ENCODE measurements at regions not wholly inside any gene's neighbourhood (a gene's known extent, or its start where the extent isn't known, plus 50 kb on each side); places are given as distances from the start of the nearest gene placed in this dataset.

GRCh38 chr11:45501392-45502225 lies 163.8 kb downstream of the CHST1 start:
- no peak for DNase-seq (ENCODE audit: low read depth, low spot score)
- H3K9me3 ChIP-seq (ENCODE audit: control insufficient read depth, insufficient read depth, low read length) = no peaks in the 10 kb centered on the region
- WGBS (ENCODE audit: insufficient coverage, insufficient read length) = no CpG with 5 or more reads among the region's 9 CpGs
- no peak overlapping the region for H3K4me3 ChIP-seq (ENCODE audit: low read length)
- H3K27ac ChIP-seq (ENCODE audit: low read length) = no peak overlapping the region
- H3K36me3 ChIP-seq (ENCODE audit: control insufficient read depth, insufficient read depth, low read length) = no peaks in the 10 kb centered on the region
- no peaks in the 10 kb centered on the region for H3K4me1 ChIP-seq (ENCODE audit: control insufficient read depth, insufficient read depth, low read length)
- H3K27me3 ChIP-seq (ENCODE audit: control insufficient read depth, insufficient read depth, low read length) = no peaks in the 10 kb centered on the region; the same call in 1 of the 2 replicates

GRCh38 chr11:45500451-45500850 lies 165.0 kb downstream of the CHST1 start:
- WGBS (ENCODE audit: insufficient coverage, insufficient read length) = no CpG with 5 or more reads among the region's 6 CpGs

DNA sequence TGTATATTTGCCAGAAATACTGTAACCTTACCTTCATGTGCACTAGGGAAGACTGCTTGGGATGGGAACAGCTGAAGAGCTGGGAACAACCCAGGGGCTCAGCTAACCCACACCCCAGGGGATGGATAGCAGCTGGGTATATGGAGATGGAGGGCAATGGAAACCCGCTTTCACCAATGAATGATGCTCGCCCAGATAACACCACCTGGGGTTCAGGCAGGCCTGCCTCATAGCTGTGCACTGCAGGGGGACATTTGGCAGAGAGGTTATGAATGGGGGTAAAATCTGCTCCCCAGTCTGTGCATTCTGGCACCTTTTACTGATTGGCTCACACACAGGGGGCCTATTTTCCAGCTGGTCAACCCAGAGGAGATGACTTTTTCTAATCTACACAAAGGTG lies 170.7 kb downstream of the CHST1 start:
- WGBS (ENCODE audit: insufficient coverage, insufficient read length) = no CpG with 5 or more reads among the region's 2 CpGs
- no peaks in the 10 kb centered on the region; the same call in 1 of the 2 replicates for H3K27me3 ChIP-seq (ENCODE audit: control insufficient read depth, insufficient read depth, low read length)
- H3K36me3 ChIP-seq (ENCODE audit: control insufficient read depth, insufficient read depth, low read length) = no peaks in the 10 kb centered on the region
- H3K9me3 ChIP-seq (ENCODE audit: control insufficient read depth, insufficient read depth, low read length) = no peaks in the 10 kb centered on the region
- H3K4me1 ChIP-seq (ENCODE audit: control insufficient read depth, insufficient read depth, low read length) = no peaks in the 10 kb centered on the region
- no peak for DNase-seq (ENCODE audit: low read depth, low spot score)
- no peak overlapping the region for H3K4me3 ChIP-seq (ENCODE audit: low read length)
- no peak overlapping the region for H3K27ac ChIP-seq (ENCODE audit: low read length)

More at GRCh38 chr11:45500451-45500850, 165.0 kb downstream of the CHST1 start:
- no peaks in the 10 kb centered on the region for H3K4me1 ChIP-seq (ENCODE audit: control insufficient read depth, insufficient read depth, low read length)
- no peaks in the 10 kb centered on the region for H3K9me3 ChIP-seq (ENCODE audit: control insufficient read depth, insufficient read depth, low read length)
- no peak for DNase-seq (ENCODE audit: low read depth, low spot score)
- H3K27me3 ChIP-seq (ENCODE audit: control insufficient read depth, insufficient read depth, low read length) = no peaks in the 10 kb centered on the region; the same call in 1 of the 2 replicates
- no peak overlapping the region for H3K4me3 ChIP-seq (ENCODE audit: low read length)
- no peaks in the 10 kb centered on the region for H3K36me3 ChIP-seq (ENCODE audit: control insufficient read depth, insufficient read depth, low read length)
- no peak overlapping the region for H3K27ac ChIP-seq (ENCODE audit: low read length)

GRCh38 chr11:45489281-45489905 lies 176.0 kb downstream of the CHST1 start:
- no CpG with 5 or more reads among the region's 7 CpGs for WGBS (ENCODE audit: insufficient coverage, insufficient read length)
- no peak overlapping the region for H3K4me3 ChIP-seq (ENCODE audit: low read length)
- H3K27me3 ChIP-seq (ENCODE audit: control insufficient read depth, insufficient read depth, low read length) = no peaks in the 10 kb centered on the region
- DNase-seq (ENCODE audit: low read depth, low spot score) = no peak
- H3K36me3 ChIP-seq (ENCODE audit: control insufficient read depth, insufficient read depth, low read length) = peaks cover 2% of the 10 kb centered on the region; the same call in 1 of the 2 replicates
- no peak overlapping the region for H3K27ac ChIP-seq (ENCODE audit: low read length)
- H3K4me1 ChIP-seq (ENCODE audit: control insufficient read depth, insufficient read depth, low read length) = no peaks in the 10 kb centered on the region
- H3K9me3 ChIP-seq (ENCODE audit: control insufficient read depth, insufficient read depth, low read length) = no peaks in the 10 kb centered on the region

DNA sequence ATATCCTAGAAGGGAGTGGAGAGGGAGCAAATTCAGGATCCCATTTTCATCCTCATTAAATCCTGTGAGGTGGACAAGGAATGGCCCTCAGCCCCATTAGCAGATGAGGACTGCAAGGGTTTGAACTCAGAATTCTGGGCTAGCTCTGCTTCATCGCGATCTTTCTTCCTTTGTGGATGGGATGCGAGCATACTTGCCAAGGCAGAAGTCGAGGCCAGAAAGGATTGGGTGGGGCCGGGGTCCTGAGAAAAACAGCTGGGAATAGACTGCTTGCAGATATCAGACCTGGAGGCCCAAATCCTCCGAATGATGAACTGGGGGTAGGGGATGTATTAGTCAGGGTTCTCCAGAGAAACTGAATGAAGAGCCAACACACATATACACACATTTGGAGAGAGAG lies 179.0 kb downstream of the CHST1 start:
- no CpG with 5 or more reads among the region's 6 CpGs for WGBS (ENCODE audit: insufficient coverage, insufficient read length)
- peaks cover 2% of the 10 kb centered on the region; the same call in 1 of the 2 replicates for H3K36me3 ChIP-seq (ENCODE audit: control insufficient read depth, insufficient read depth, low read length)
- no peak overlapping the region for H3K27ac ChIP-seq (ENCODE audit: low read length)
- H3K27me3 ChIP-seq (ENCODE audit: control insufficient read depth, insufficient read depth, low read length) = no peaks in the 10 kb centered on the region
- no peak overlapping the region for H3K4me3 ChIP-seq (ENCODE audit: low read length)
- H3K9me3 ChIP-seq (ENCODE audit: control insufficient read depth, insufficient read depth, low read length) = no peaks in the 10 kb centered on the region
- DNase-seq (ENCODE audit: low read depth, low spot score) = no peak
- H3K4me1 ChIP-seq (ENCODE audit: control insufficient read depth, insufficient read depth, low read length) = no peaks in the 10 kb centered on the region

DNA sequence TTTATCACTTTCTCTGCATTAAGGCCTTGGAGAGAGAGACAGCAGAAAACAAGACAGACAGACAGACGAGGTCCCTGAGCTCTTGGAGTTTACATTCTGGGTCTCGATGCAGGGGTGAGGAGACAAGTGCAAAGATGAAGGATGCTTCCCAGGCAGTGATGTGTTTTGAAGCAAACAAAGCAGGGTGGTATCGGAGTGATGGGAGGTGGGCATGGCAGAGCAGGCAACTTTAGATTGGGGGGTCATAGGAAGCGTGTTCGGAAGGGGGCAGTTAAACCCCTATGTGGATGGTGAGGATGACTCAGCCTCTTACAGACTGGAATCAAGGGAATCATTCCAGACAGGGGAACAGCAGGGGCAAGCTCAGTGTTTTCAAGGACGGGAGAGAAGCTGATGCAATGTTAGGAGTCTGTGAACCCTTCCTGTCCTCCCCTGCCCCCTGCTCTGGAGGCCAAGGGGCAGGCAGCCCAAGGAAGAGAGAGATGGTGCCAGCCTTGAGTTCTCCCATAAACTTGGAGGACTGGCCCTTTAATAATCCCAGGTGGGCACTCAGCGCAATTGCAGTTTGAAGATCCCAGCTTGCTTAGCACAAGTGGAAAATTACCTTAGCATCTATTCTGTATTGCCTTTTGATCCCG lies 180.2 kb downstream of the CHST1 start:
- Histone ChIP-seq H3K27ac (ENCODE audit: low read length) (no peak overlapping the region), H3K9me3 (ENCODE audit: control insufficient read depth, insufficient read depth, low read length) (no peaks in the 10 kb centered on the region), H3K36me3 (ENCODE audit: control insufficient read depth, insufficient read depth, low read length) (peaks cover 2% of the 10 kb centered on the region; the same call in 1 of the 2 replicates), H3K4me3 (ENCODE audit: low read length) (no peak overlapping the region), H3K27me3 (ENCODE audit: control insufficient read depth, insufficient read depth, low read length) (no peaks in the 10 kb centered on the region), H3K4me1 (ENCODE audit: control insufficient read depth, insufficient read depth, low read length) (no peaks in the 10 kb centered on the region)
- no peak for DNase-seq (ENCODE audit: low read depth, low spot score)
- whole genome bisulfite sequencing (ENCODE audit: insufficient coverage, insufficient read length) = no CpG with 5 or more reads among the region's 8 CpGs

- no peak for DNase-seq (ENCODE audit: low read depth, low spot score)
- Histone ChIP-seq H3K4me3 (ENCODE audit: low read length) (no peak overlapping the region), H3K27ac (ENCODE audit: low read length) (no peak overlapping the region), H3K4me1 (ENCODE audit: control insufficient read depth, insufficient read depth, low read length) (no peaks in the 10 kb centered on the region), H3K9me3 (ENCODE audit: control insufficient read depth, insufficient read depth, low read length) (no peaks in the 10 kb centered on the region), H3K36me3 (ENCODE audit: control insufficient read depth, insufficient read depth, low read length) (peaks cover 2% of the 10 kb centered on the region; the same call in 1 of the 2 replicates), H3K27me3 (ENCODE audit: control insufficient read depth, insufficient read depth, low read length) (no peaks in the 10 kb centered on the region)
- WGBS (ENCODE audit: insufficient coverage, insufficient read length) = no CpG with 5 or more reads among the region's 11 CpGs
These were observed 181.0 kb downstream of the CHST1 start for GRCh38 chr11:45484326-45484883.

DNA sequence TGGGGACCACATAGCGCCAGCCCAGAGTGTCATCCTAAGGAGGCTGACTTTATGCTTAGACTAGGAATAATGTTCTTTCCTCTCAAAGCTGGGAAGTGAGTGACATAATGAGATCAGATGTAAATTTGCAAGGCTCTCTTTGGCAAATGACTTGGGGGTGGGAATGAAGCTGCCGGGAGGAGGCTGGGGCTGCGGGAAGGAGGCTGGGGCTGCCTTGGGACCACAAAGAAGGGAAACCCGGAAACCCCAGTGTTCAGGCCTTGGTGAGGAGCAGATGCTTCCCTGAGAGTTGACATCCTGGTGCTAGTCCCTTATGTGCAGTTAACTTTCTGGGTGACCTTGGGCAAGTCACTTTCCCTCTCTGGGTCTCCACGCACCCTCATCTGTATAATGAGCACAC lies 182.0 kb downstream of the CHST1 start:
- H3K27me3 ChIP-seq (ENCODE audit: control insufficient read depth, insufficient read depth, low read length) = no peaks in the 10 kb centered on the region
- H3K36me3 ChIP-seq (ENCODE audit: control insufficient read depth, insufficient read depth, low read length) = peaks cover 2% of the 10 kb centered on the region; the same call in 1 of the 2 replicates
- no peaks in the 10 kb centered on the region for H3K4me1 ChIP-seq (ENCODE audit: control insufficient read depth, insufficient read depth, low read length)
- no peak for DNase-seq (ENCODE audit: low read depth, low spot score)
- H3K4me3 ChIP-seq (ENCODE audit: low read length) = no peak overlapping the region
- WGBS (ENCODE audit: insufficient coverage, insufficient read length) = no CpG with 5 or more reads among the region's 5 CpGs
- H3K9me3 ChIP-seq (ENCODE audit: control insufficient read depth, insufficient read depth, low read length) = no peaks in the 10 kb centered on the region
- no peak overlapping the region for H3K27ac ChIP-seq (ENCODE audit: low read length)

- no peaks in the 10 kb centered on the region for H3K4me1 ChIP-seq (ENCODE audit: control insufficient read depth, insufficient read depth, low read length)
- no peak for DNase-seq (ENCODE audit: low read depth, low spot score)
- H3K9me3 ChIP-seq (ENCODE audit: control insufficient read depth, insufficient read depth, low read length) = no peaks in the 10 kb centered on the region
- H3K36me3 ChIP-seq (ENCODE audit: control insufficient read depth, insufficient read depth, low read length) = no peaks in the 10 kb centered on the region
- H3K27ac ChIP-seq (ENCODE audit: low read length) = no peak overlapping the region
- no CpG with 5 or more reads among the region's 7 CpGs for WGBS (ENCODE audit: insufficient coverage, insufficient read length)
- H3K27me3 ChIP-seq (ENCODE audit: control insufficient read depth, insufficient read depth, low read length) = no peaks in the 10 kb centered on the region
- H3K4me3 ChIP-seq (ENCODE audit: low read length) = no peak overlapping the region
These were observed 183.1 kb downstream of the CHST1 start for GRCh38 chr11:45482331-45482730.

DNA sequence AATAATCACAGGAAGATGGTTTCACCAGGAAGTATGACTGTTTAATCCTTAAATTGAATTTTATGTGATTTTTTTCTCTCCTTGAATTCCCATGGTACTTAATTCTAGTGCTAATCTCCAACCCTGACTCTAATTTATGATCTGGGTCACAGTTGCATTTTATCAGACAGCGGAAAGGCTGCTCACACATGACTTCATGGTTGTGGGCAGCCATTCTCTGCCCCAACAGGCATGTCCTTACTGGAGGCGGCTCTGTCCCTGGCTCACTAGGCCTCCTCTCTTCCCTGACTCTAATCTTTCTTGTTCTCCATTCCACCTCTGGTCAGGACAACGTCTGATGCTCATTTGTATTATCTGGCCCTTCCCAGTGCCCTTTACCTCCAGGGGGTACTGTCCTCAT lies 184.4 kb downstream of the CHST1 start:
- no peak for DNase-seq (ENCODE audit: low read depth, low spot score)
- Histone ChIP-seq H3K36me3 (ENCODE audit: control insufficient read depth, insufficient read depth, low read length) (no peaks in the 10 kb centered on the region), H3K9me3 (ENCODE audit: control insufficient read depth, insufficient read depth, low read length) (no peaks in the 10 kb centered on the region), H3K4me1 (ENCODE audit: control insufficient read depth, insufficient read depth, low read length) (no peaks in the 10 kb centered on the region), H3K27ac (ENCODE audit: low read length) (no peak overlapping the region), H3K27me3 (ENCODE audit: control insufficient read depth, insufficient read depth, low read length) (no peaks in the 10 kb centered on the region), H3K4me3 (ENCODE audit: low read length) (no peak overlapping the region)
- no CpG with 5 or more reads among the region's 3 CpGs for WGBS (ENCODE audit: insufficient coverage, insufficient read length)
